ENCODE measurements at regions not wholly inside any gene's neighbourhood (a gene's known extent, or its start where the extent isn't known, plus 50 kb on each side); places are given as distances from the start of the nearest gene placed in this dataset.

DNA sequence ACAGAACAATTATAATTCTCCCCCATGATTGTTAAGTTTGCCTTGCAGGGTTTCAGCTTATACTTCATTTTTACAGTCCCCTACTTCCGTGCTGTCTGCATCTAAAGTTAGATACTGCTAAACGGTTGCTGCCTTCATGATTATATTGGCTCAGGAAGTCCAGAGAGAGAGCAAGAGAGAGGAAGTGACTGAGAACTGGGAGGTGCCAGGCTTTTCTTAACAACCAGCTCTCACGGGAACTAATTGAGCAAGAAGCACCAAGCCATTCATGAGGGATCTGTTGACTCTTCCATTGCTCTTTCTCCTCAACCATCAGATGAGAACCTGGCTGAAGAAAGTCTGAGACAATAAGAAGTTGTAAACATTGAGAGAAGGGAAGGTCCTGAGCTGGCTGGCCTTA is 125.5 kb upstream of the SIX2 start:
- TF ChIP-seq, protein P1, sequence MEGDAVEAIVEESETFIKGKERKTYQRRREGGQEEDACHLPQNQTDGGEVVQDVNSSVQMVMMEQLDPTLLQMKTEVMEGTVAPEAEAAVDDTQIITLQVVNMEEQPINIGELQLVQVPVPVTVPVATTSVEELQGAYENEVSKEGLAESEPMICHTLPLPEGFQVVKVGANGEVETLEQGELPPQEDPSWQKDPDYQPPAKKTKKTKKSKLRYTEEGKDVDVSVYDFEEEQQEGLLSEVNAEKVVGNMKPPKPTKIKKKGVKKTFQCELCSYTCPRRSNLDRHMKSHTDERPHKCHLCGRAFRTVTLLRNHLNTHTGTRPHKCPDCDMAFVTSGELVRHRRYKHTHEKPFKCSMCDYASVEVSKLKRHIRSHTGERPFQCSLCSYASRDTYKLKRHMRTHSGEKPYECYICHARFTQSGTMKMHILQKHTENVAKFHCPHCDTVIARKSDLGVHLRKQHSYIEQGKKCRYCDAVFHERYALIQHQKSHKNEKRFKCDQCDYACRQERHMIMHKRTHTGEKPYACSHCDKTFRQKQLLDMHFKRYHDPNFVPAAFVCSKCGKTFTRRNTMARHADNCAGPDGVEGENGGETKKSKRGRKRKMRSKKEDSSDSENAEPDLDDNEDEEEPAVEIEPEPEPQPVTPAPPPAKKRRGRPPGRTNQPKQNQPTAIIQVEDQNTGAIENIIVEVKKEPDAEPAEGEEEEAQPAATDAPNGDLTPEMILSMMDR (conservative IDR thresholded peaks at IDR 0.05; ENCODE audit: low read depth, low read length): no peak
- no peak for TF ChIP-seq EZH2 (IDR thresholded peaks at IDR 0.05; ENCODE audit: borderline replicate concordance, low read depth, low read length, poor library complexity, severe bottlenecking)

Measured in A673 (cell line).